CD4-positive, alpha-beta T cell treated with Interleukin-4 for 4 hours (primary cell): ENCODE measurements at regions not wholly inside any gene's neighbourhood (a gene's known extent, or its start where the extent isn't known, plus 50 kb on each side); places are given as distances from the start of the nearest gene placed in this dataset.

Source experiments
- DNase-seq: peaks from one replicate; pipeline ENCODE4 v3.0.0-alpha.2; 2020

- DNase-seq, result no peak
Observed at GRCh38 chr7:145644426-145645134, 472.0 kb upstream of the CNTNAP2 start.

GRCh38 chr7:145643981-145644380 lies 472.6 kb upstream of the CNTNAP2 start:
- DNase-seq, result no peak

- no peak for DNase-seq
Observed at GRCh38 chr7:145633513-145633912, 483.1 kb upstream of the CNTNAP2 start.

- no peak for DNase-seq
Observed at GRCh38 chr7:145624618-145625017, 492.0 kb upstream of the CNTNAP2 start.

GRCh38 chr7:145605963-145606362 lies 510.6 kb upstream of the CNTNAP2 start:
- no peak for DNase-seq

GRCh38 chr7:145599376-145599775 lies 517.2 kb upstream of the CNTNAP2 start:
- DNase-seq, result no peak

- no peak for DNase-seq
Observed at GRCh38 chr7:145584401-145584800, 532.2 kb upstream of the CNTNAP2 start.

- no peak for DNase-seq
Observed at GRCh38 chr7:145582742-145583303, 533.8 kb upstream of the CNTNAP2 start.

GRCh38 chr7:145557805-145558204 lies 558.8 kb upstream of the CNTNAP2 start:
- no peak for DNase-seq

GRCh38 chr7:145543242-145543641 lies 573.4 kb upstream of the CNTNAP2 start:
- no peak for DNase-seq

GRCh38 chr7:145539910-145540309 lies 576.7 kb upstream of the CNTNAP2 start:
- no peak for DNase-seq

GRCh38 chr7:145534301-145534700 lies 582.3 kb upstream of the CNTNAP2 start:
- no peak for DNase-seq

GRCh38 chr7:145520284-145520683 lies 596.3 kb upstream of the CNTNAP2 start:
- no peak for DNase-seq

- DNase-seq, result no peak
Observed at GRCh38 chr7:145511004-145511403, 605.6 kb upstream of the CNTNAP2 start.

GRCh38 chr7:145497911-145498525 lies 618.6 kb upstream of the CNTNAP2 start:
- DNase-seq, result no peak

GRCh38 chr7:145490356-145490755 lies 626.2 kb upstream of the CNTNAP2 start:
- DNase-seq, result no peak

- no peak for DNase-seq
Observed at GRCh38 chr7:145489609-145490008, 627.0 kb upstream of the CNTNAP2 start.

- DNase-seq, result no peak
Observed at GRCh38 chr7:145488816-145489215, 627.8 kb upstream of the CNTNAP2 start.

GRCh38 chr7:145481985-145482384 lies 634.6 kb upstream of the CNTNAP2 start:
- DNase-seq, result no peak

GRCh38 chr7:145478541-145478940 lies 638.1 kb upstream of the CNTNAP2 start:
- DNase-seq, result no peak

- no peak for DNase-seq
Observed at GRCh38 chr7:145474009-145474686, 638.3 kb upstream of the TPK1 start.

GRCh38 chr7:145471883-145472282 lies 636.0 kb upstream of the TPK1 start:
- DNase-seq, result no peak

GRCh38 chr7:145464287-145464686 lies 628.4 kb upstream of the TPK1 start:
- no peak for DNase-seq

GRCh38 chr7:145462463-145462862 lies 626.6 kb upstream of the TPK1 start:
- no peak for DNase-seq
